Fibroblast of lung (primary cell): ENCODE measurements at regions not wholly inside any gene's neighbourhood (a gene's known extent, or its start where the extent isn't known, plus 50 kb on each side); places are given as distances from the start of the nearest gene placed in this dataset.

ENCODE experiments used
- CTCF ChIP-seq, 2 donors: IDR thresholded peaks in 1 of 2; conservative IDR thresholded peaks in 1 of 2; 1 replicate in 1 of 2; 2 replicates in 1 of 2; pipeline ENCODE4 v1.5.1; 2011 to 2012; ENCODE audit warnings: low read length in 2 of 2, control low read depth in 1 of 2, inconsistent platforms in 1 of 2, low read depth in 1 of 2, mild to moderate bottlenecking in 1 of 2
- EZH2 ChIP-seq: IDR thresholded peaks from 2 replicates; pipeline ENCODE4 v1.5.1; 2012; ENCODE audit warnings: low read length, control low read depth, mild to moderate bottlenecking; ENCODE audit errors: missing control alignments

DNA sequence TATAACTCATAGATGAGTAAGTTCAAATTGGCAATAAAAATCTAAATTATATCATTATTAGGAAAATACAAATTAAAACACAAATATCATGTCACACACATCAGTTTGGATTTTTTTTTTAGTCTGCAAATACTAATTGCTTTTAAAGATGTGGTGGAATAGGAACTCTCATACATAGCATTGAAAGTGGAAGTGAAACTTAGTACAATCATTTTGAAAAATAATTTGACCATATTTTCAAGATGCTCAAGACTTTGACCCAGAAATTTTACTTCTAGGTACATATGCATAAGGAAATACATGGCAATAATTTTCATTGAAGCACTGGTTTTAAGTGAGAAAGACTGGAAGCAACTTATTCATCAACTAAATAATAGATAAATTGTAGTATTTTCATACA lies 147.5 kb upstream of the SMIM31 start:
- TF ChIP-seq CTCF (conservative IDR thresholded peaks at IDR 0.05 in 1 of 2, IDR thresholded peaks at IDR 0.05 in 1 of 2; ENCODE audit: low read depth in 1 of 2, low read length in 2 of 2) (no peak), EZH2 (no peak)
